Urothelium cell line (cell line): ENCODE measurements at regions not wholly inside any gene's neighbourhood (a gene's known extent, or its start where the extent isn't known, plus 50 kb on each side); places are given as distances from the start of the nearest gene placed in this dataset.
"Not testable (repeated sequence)": the region's sequence is repeated elsewhere in the genome, so short reads cannot be mapped to it uniquely, and the experiment has no call there.

Experiments
- DNase-seq: peaks from one replicate; pipeline ENCODE4 v3.0.0; 2011; ENCODE audit warnings: low spot score, mixed read lengths
- FAIRE-seq: peaks from 2 replicates; lab custom pipeline; 2011; peaks lifted over from hg19 to GRCh38; lab: Jason Lieb, UNC

GRCh38 chr15:99481951-99482230, 83.9 kb upstream of the MEF2A start:
- DNase-seq (no peak), FAIRE-seq (no peak)

- no peak for DNase-seq
- no peak for FAIRE-seq
These were observed 82.8 kb upstream of the MEF2A start for GRCh38 chr15:99482993-99483392.

- FAIRE-seq: no peak
- DNase-seq: no peak
These were observed 80.4 kb upstream of the MEF2A start for GRCh38 chr15:99485153-99485961.

- no peak for DNase-seq
- no peak for FAIRE-seq
These were observed 79.8 kb upstream of the MEF2A start for GRCh38 chr15:99485992-99486370.

GRCh38 chr15:99486371-99487336, 79.1 kb upstream of the MEF2A start:
- peak; percentile 55 for FAIRE-seq
- peak; percentile 52 for DNase-seq

- FAIRE-seq: no peak
- no peak for DNase-seq
These were observed 78.5 kb upstream of the MEF2A start for GRCh38 chr15:99487337-99487730.

GRCh38 chr15:99492275-99492674, 73.5 kb upstream of the MEF2A start:
- FAIRE-seq (no peak), DNase-seq (no peak)

- FAIRE-seq: no peak
These were observed 73.1 kb upstream of the MEF2A start for GRCh38 chr15:99492716-99493115.

GRCh38 chr15:99493461-99493860, 72.3 kb upstream of the MEF2A start:
- FAIRE-seq (no peak), DNase-seq (no peak)

More at GRCh38 chr15:99492716-99493115, 73.1 kb upstream of the MEF2A start:
- DNase-seq: no peak

GRCh38 chr15:99494536-99495233, 71.1 kb upstream of the MEF2A start:
- not testable (repeated sequence) for DNase-seq, FAIRE-seq

GRCh38 chr15:99495430-99496301, 70.1 kb upstream of the MEF2A start:
- no peak for DNase-seq
- no peak for FAIRE-seq

- no peak for FAIRE-seq
These were observed 69.5 kb upstream of the MEF2A start for GRCh38 chr15:99496302-99496629.

GRCh38 chr15:99502182-99502581, 63.6 kb upstream of the MEF2A start:
- no peak for DNase-seq
- no peak for FAIRE-seq

More at GRCh38 chr15:99496302-99496629, 69.5 kb upstream of the MEF2A start:
- DNase-seq: no peak

GRCh38 chr15:99502661-99503060, 63.1 kb upstream of the MEF2A start:
- DNase-seq (no peak), FAIRE-seq (no peak)

- DNase-seq: no peak
These were observed 62.4 kb upstream of the MEF2A start for GRCh38 chr15:99503411-99503810.

GRCh38 chr15:99504071-99504822, 61.5 kb upstream of the MEF2A start:
- DNase-seq: no peak
- no peak for FAIRE-seq

More at GRCh38 chr15:99503411-99503810, 62.4 kb upstream of the MEF2A start:
- FAIRE-seq: no peak

GRCh38 chr15:99504823-99505551, 60.8 kb upstream of the MEF2A start:
- FAIRE-seq: no peak

GRCh38 chr15:99506399-99506798, 59.4 kb upstream of the MEF2A start:
- DNase-seq (no peak), FAIRE-seq (no peak)

More at GRCh38 chr15:99504823-99505551, 60.8 kb upstream of the MEF2A start:
- DNase-seq: peak; percentile 48

GRCh38 chr15:99507016-99507503, 58.7 kb upstream of the MEF2A start:
- FAIRE-seq (no peak), DNase-seq (no peak)
